Testis (tissue), 2 donors: ENCODE measurements at regions not wholly inside any gene's neighbourhood (a gene's known extent, or its start where the extent isn't known, plus 50 kb on each side); places are given as distances from the start of the nearest gene placed in this dataset.
"Not testable (repeated sequence)": the region's sequence is repeated elsewhere in the genome, so short reads cannot be mapped to it uniquely, and the experiment has no call there.

ENCODE experiments used
- DNase-seq: peaks from one replicate; pipeline ENCODE4 v3.0.0-alpha.2; 2019
- H3K27ac ChIP-seq, 2 donors: fragments of 200-600 bp; sonication (generic); one replicate each; pipeline ENCODE4 v1.5.1; 2019
- H3K27me3 ChIP-seq: fragments of 200-600 bp; sonication (generic); one replicate; pipeline ENCODE4 v1.5.1; 2019
- H3K36me3 ChIP-seq: fragments of 200-600 bp; sonication (generic); one replicate; pipeline ENCODE4 v1.5.1; 2017; ENCODE audit warnings: low read depth; ENCODE audit errors: missing control alignments
- H3K4me1 ChIP-seq: fragments of 200-600 bp; sonication (generic); one replicate; pipeline ENCODE4 v1.5.1; 2019
- H3K4me3 ChIP-seq, 2 donors: fragments of 200-600 bp; sonication (generic); one replicate each; pipeline ENCODE4 v1.5.1; 2017 to 2019
- H3K9me3 ChIP-seq: fragments of 200-600 bp; sonication (generic); one replicate; pipeline ENCODE4 v1.5.1; 2017
- CTCF ChIP-seq, 3 experiments: fragments of 450-650 bp in 2 of 3; fragments of 200-600 bp in 1 of 3; sonication (generic) in 1 of 3; IDR thresholded peaks; one replicate each; pipeline ENCODE4 v1.5.1; 2016 to 2019; ENCODE audit warnings: antibody characterized with exemption in 3 of 3, mild to moderate bottlenecking in 2 of 3, moderate library complexity in 1 of 3
- POLR2A ChIP-seq: fragments of 450-650 bp; IDR thresholded peaks from one replicate; pipeline ENCODE4 v1.6.1; 2017; ENCODE audit warnings: antibody characterized with exemption, mild to moderate bottlenecking, moderate library complexity
- WGBS, 2 donors: methylation state at CpG; one replicate each; pipeline ENCODE4 v1.1.5; 2018; 5-methylcytosine and 5-hydroxymethylcytosine counted together
- intact Hi-C: fragments of 100-400 bp; cut with DNase I; formaldehyde crosslinking; loops from one replicate; pipeline ENCODE4 v1.15.1; 2023; ENCODE audit warnings: low total_unique reads

GRCh38 chr9:65454666-65455065 lies 169.7 kb upstream of the FOXD4L5 start:
- intact Hi-C loops, DNase-seq: not testable (repeated sequence)
- WGBS, 2 donors: 76 to 89% methylated on average over 2 to 13 of the region's 13 CpGs

DNA sequence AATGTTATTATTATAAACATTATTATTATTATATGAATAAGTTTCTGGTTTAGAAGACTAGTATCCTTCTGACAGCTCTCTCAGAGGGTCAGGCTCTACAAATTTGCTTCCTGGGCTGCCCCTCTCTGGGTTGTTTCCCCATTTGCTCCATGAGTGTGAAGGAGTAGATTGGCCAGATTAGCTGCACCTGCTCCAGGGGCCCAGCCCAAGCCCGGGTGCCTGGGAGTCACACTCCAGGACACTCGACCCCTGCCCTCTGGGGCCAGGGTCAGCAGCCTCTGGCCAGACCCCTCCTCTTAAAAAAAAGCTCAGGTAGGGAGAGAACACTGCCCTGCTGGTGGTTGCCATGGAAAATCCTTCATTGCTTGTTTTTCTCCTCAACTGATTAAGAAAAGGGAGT lies 169.0 kb upstream of the FOXD4L5 start:
- H3K4me3 ChIP-seq, H3K9me3 ChIP-seq, DNase-seq, H3K27me3 ChIP-seq, H3K36me3 ChIP-seq, H3K27ac ChIP-seq, intact Hi-C loops, H3K4me1 ChIP-seq: not testable (repeated sequence)
- 55 to 80% methylated on average over 1 to 2 of the region's 2 CpGs for WGBS, 2 donors

More at GRCh38 chr9:65454666-65455065, 169.7 kb upstream of the FOXD4L5 start:
- H3K27ac ChIP-seq, H3K4me1 ChIP-seq, H3K4me3 ChIP-seq, H3K27me3 ChIP-seq, H3K9me3 ChIP-seq, H3K36me3 ChIP-seq: not testable (repeated sequence)

GRCh38 chr9:65449886-65450610 lies 165.0 kb upstream of the FOXD4L5 start:
- 69 to 75% methylated on average over 1 to 11 of the region's 12 CpGs for WGBS, 2 donors
- H3K27me3 ChIP-seq, DNase-seq, H3K27ac ChIP-seq, H3K9me3 ChIP-seq, H3K4me3 ChIP-seq, H3K4me1 ChIP-seq, H3K36me3 ChIP-seq, intact Hi-C loops: not testable (repeated sequence)

DNA sequence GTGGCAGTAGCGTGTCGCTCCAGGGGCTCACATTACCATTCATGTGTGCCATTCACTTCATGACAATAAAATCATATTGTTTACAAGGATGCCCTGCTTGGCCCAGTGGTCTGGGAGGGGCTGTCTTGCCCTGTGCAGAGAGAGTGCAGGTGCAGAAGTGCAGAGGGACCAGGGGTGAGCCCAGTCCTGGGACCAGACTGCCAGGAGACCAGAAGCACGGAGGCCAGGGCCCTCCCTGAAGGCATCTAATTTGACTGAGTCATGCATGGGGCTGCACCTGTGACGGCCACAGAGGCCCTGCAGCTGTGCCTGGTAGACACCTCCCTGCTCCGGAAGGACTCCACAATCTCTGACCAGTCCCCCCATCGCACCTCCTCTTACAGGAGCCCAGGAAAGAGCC lies 164.4 kb upstream of the FOXD4L5 start:
- 80% methylated on average over 5 to 6 of the region's 6 CpGs for WGBS, 2 donors
- Histone ChIP-seq H3K9me3 (no peaks in the 10 kb centered on the region), H3K4me3 (no peak overlapping the region), H3K36me3 (no peaks in the 10 kb centered on the region), H3K4me1 (no peaks in the 10 kb centered on the region), H3K27ac (no peak overlapping the region), H3K27me3 (no peaks in the 10 kb centered on the region)
- no peak for DNase-seq
- intact Hi-C loops: no loop called here
- TF ChIP-seq CTCF (IDR thresholded peaks at IDR 0.05): no peak
- TF ChIP-seq POLR2A: no peak

GRCh38 chr9:65447146-65447545 lies 162.1 kb upstream of the FOXD4L5 start:
- H3K27me3 ChIP-seq, DNase-seq, H3K9me3 ChIP-seq, H3K36me3 ChIP-seq, H3K27ac ChIP-seq, H3K4me1 ChIP-seq, H3K4me3 ChIP-seq, intact Hi-C loops: not testable (repeated sequence)
- WGBS, 2 donors: 81 to 83% methylated on average over 4 to 7 of the region's 7 CpGs

- H3K36me3 ChIP-seq, H3K27me3 ChIP-seq, H3K4me1 ChIP-seq, H3K9me3 ChIP-seq, intact Hi-C loops, DNase-seq, H3K4me3 ChIP-seq, H3K27ac ChIP-seq: not testable (repeated sequence)
- WGBS, 2 donors: 76 to 83% methylated on average over 7 of the region's 7 CpGs
Observed at GRCh38 chr9:65445991-65446390, 161.0 kb upstream of the FOXD4L5 start.

DNA sequence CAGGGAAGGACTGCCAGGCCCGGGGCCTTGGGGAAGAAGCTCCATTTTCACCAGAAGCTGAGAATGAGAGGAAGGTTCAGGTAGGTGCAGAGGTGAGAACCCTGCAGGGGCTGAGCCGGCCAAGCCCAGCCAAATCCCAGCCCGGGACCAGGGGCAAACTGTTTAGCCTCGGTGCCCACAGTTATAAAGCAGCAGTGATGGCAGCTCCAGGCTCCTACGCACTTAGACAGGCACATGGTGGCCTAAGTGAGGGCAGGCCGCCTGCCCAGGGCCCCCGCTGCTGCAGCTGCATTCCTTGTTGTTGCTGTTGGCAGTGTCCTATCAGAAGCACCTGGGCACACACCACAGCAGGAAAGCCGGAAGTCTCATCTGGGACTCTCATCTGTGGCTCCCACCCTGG lies 159.9 kb upstream of the FOXD4L5 start:
- Histone ChIP-seq H3K4me3 (no peak overlapping the region), H3K9me3 (no peaks in the 10 kb centered on the region), H3K36me3 (no peaks in the 10 kb centered on the region), H3K27ac (no peak overlapping the region), H3K27me3 (no peaks in the 10 kb centered on the region), H3K4me1 (no peaks in the 10 kb centered on the region)
- WGBS, 2 donors: 71 to 83% methylated on average over 5 to 8 of the region's 8 CpGs
- intact Hi-C loops: no loop called here
- TF ChIP-seq CTCF (IDR thresholded peaks at IDR 0.05) (no peak), POLR2A (no peak)
- DNase-seq: no peak

DNA sequence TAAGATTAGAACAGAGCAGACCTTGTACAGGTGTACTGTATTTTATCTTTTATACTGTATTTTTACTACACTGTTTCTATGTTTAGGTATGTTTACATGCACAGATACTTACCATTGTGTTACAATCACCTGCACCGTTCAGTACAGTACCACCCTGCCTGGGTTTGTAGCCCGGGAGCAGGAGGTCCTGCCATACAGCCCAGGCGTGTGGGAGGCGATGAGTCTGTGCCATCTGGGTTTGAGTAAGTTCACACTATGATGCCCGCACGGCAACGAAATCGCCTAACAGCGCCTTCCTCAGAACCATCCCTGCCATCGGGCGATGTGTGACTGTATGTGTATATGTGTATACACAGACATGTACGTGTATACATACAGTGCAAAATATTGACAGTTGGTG lies 157.1 kb upstream of the FOXD4L5 start:
- H3K4me3 ChIP-seq, H3K36me3 ChIP-seq, H3K27ac ChIP-seq, intact Hi-C loops, H3K27me3 ChIP-seq, DNase-seq, H3K9me3 ChIP-seq, H3K4me1 ChIP-seq: not testable (repeated sequence)
- WGBS, 2 donors: 93 to 94% methylated on average over 12 of the region's 12 CpGs

GRCh38 chr9:65441324-65441920 lies 156.4 kb upstream of the FOXD4L5 start:
- H3K4me1 ChIP-seq, intact Hi-C loops, H3K27ac ChIP-seq, H3K9me3 ChIP-seq, H3K36me3 ChIP-seq, H3K27me3 ChIP-seq, H3K4me3 ChIP-seq, DNase-seq: not testable (repeated sequence)
- WGBS, 2 donors: 89 to 90% methylated on average over 10 of the region's 10 CpGs
